Upper lobe of left lung (tissue), 6 donors: ENCODE measurements at regions not wholly inside any gene's neighbourhood (a gene's known extent, or its start where the extent isn't known, plus 50 kb on each side); places are given as distances from the start of the nearest gene placed in this dataset.

ENCODE experiments used
- ATAC-seq, 2 donors: fragments of 200-7000 bp; cut with Tn5 transposase; one replicate each; pipeline ENCODE4 v1.9.1; 2022; ENCODE audit warnings: mild to moderate bottlenecking in 2 of 2, moderate library complexity in 2 of 2; ENCODE audit not compliant: low FRiP score in 2 of 2
- DNase-seq, 2 donors: peaks; one replicate each; pipeline ENCODE4 v3.0.0-alpha.2; 2019 to 2020
- H3K27ac ChIP-seq, 4 donors: fragments of 200-600 bp; sonication (generic); one replicate each; pipeline ENCODE4 v1.5.1; 2016 to 2019
- H3K27me3 ChIP-seq, 4 donors: fragments of 200-600 bp; sonication (generic); one replicate each; pipeline ENCODE4 v1.5.1; 2017 to 2019
- H3K36me3 ChIP-seq, 4 donors: fragments of 200-600 bp; sonication (generic); one replicate each; pipeline ENCODE4 v1.5.1; 2016 to 2019
- H3K4me1 ChIP-seq, 4 donors: fragments of 200-600 bp; sonication (generic); one replicate each; pipeline ENCODE4 v1.5.1; 2018 to 2019
- H3K4me3 ChIP-seq, 4 donors: fragments of 200-600 bp; sonication (generic); one replicate each; pipeline ENCODE4 v1.5.1; 2017 to 2019; ENCODE audit warnings: mild to moderate bottlenecking in 2 of 4, moderate library complexity in 1 of 4
- H3K9me3 ChIP-seq, 4 donors: fragments of 200-600 bp; sonication (generic); one replicate each; pipeline ENCODE4 v1.5.1; 2018 to 2019
- CTCF ChIP-seq, 6 experiments: fragments of 450-650 bp in 4 of 6; fragments of 200-600 bp in 2 of 6; sonication (generic) in 2 of 6; IDR thresholded peaks; one replicate each; pipeline ENCODE4 v1.5.1; 2016 to 2019; ENCODE audit warnings: antibody characterized with exemption in 6 of 6
- EP300 ChIP-seq, 4 donors: sonication (generic); formaldehyde crosslinking; IDR thresholded peaks; one replicate each; pipeline ENCODE4 v1.5.1; 2017; ENCODE audit warnings: antibody characterized with exemption in 4 of 4, control low read depth in 2 of 4
- POLR2A ChIP-seq, 4 donors: fragments of 450-650 bp; IDR thresholded peaks; one replicate each; pipeline ENCODE4 v1.5.1; 2016 to 2017; ENCODE audit warnings: antibody characterized with exemption in 4 of 4, mild to moderate bottlenecking in 2 of 4
- POLR2AphosphoS5 ChIP-seq, 2 donors: sonication (generic); formaldehyde crosslinking; IDR thresholded peaks; one replicate each; pipeline ENCODE4 v1.5.1; 2017; ENCODE audit warnings: antibody characterized with exemption in 2 of 2
- WGBS, 2 donors: methylation state at CpG; one replicate each; pipeline ENCODE4 v1.1.5; 2017 to 2018; 5-methylcytosine and 5-hydroxymethylcytosine counted together
- donor health status: DM: no; HTN: no; CAD: no; lungs with moderate emphysema.
- donor health status: DM: no; HTN: yes; CAD: no; lungs with severe emphysema.

- DNase-seq: no peak
- Histone ChIP-seq H3K4me1 (no peaks in the 10 kb centered on the region), H3K36me3 (no peaks in the 10 kb centered on the region), H3K4me3 (no peak overlapping the region), H3K9me3 (no peaks in the 10 kb centered on the region), H3K27me3 (no peaks in the 10 kb centered on the region), H3K27ac (no peak overlapping the region)
- no peak for ATAC-seq
- TF ChIP-seq POLR2A (IDR thresholded peaks at IDR 0.05) (no peak), CTCF (IDR thresholded peaks at IDR 0.05) (no peak), EP300 (IDR thresholded peaks at IDR 0.05) (no peak)
- 58 to 63% methylated on average over 3 of the region's 3 CpGs for WGBS, 2 donors
Measured at GRCh38 chr4:38237139-38237538, 276.9 kb downstream of the PTTG2 start.

- 89 to 92% methylated on average over 2 of the region's 2 CpGs for WGBS, 2 donors
- Histone ChIP-seq H3K27me3 (no peaks in the 10 kb centered on the region), H3K4me3 (no peak overlapping the region), H3K27ac (no peak overlapping the region), H3K9me3 (no peaks in the 10 kb centered on the region), H3K36me3 (no peaks in the 10 kb centered on the region), H3K4me1 (peaks cover 3 to 8% (median 6%) of the 10 kb centered on the region in 4 donors)
- TF ChIP-seq POLR2AphosphoS5 (IDR thresholded peaks at IDR 0.05) (no peak), POLR2A (IDR thresholded peaks at IDR 0.05) (no peak), CTCF (IDR thresholded peaks at IDR 0.05) (no peak), EP300 (IDR thresholded peaks at IDR 0.05) (no peak)
- ATAC-seq (no peak), DNase-seq (no peak)
Measured at GRCh38 chr4:38241541-38241940, 281.3 kb downstream of the PTTG2 start.

- DNase-seq: no peak
- H3K4me3 ChIP-seq: no peak overlapping the region
- H3K36me3 ChIP-seq: no peaks in the 10 kb centered on the region
- H3K27ac ChIP-seq: no peak overlapping the region
- TF ChIP-seq POLR2AphosphoS5 (IDR thresholded peaks at IDR 0.05) (no peak), POLR2A (IDR thresholded peaks at IDR 0.05) (no peak), EP300 (IDR thresholded peaks at IDR 0.05) (no peak), CTCF (IDR thresholded peaks at IDR 0.05) (no peak)
- 97% methylated on average over 4 of the region's 4 CpGs for WGBS, 2 donors
- H3K27me3 ChIP-seq: no peaks in the 10 kb centered on the region
- no peaks in the 10 kb centered on the region for H3K9me3 ChIP-seq
- H3K4me1 ChIP-seq: peaks cover 3 to 8% (median 6%) of the 10 kb centered on the region in 4 donors
- no peak for ATAC-seq
Measured at GRCh38 chr4:38242101-38242500, 281.9 kb downstream of the PTTG2 start.

- DNase-seq (no peak), ATAC-seq (peak in 1 of 2 donors; percentile 15)
- Histone ChIP-seq H3K27ac (no peak overlapping the region), H3K4me3 (no peak overlapping the region), H3K4me1 (peaks cover 3 to 8% (median 6%) of the 10 kb centered on the region in 4 donors), H3K27me3 (no peaks in the 10 kb centered on the region), H3K9me3 (no peaks in the 10 kb centered on the region), H3K36me3 (no peaks in the 10 kb centered on the region)
- TF ChIP-seq POLR2A (IDR thresholded peaks at IDR 0.05) (no peak), EP300 (IDR thresholded peaks at IDR 0.05) (no peak), POLR2AphosphoS5 (IDR thresholded peaks at IDR 0.05) (no peak), CTCF (IDR thresholded peaks at IDR 0.05) (no peak)
- WGBS, 2 donors: 51 to 53% methylated on average over 4 of the region's 4 CpGs
Measured at GRCh38 chr4:38242822-38243387, 282.7 kb downstream of the PTTG2 start.

GRCh38 chr4:38243388-38244053, 283.3 kb downstream of the PTTG2 start:
- no peaks in the 10 kb centered on the region for H3K9me3 ChIP-seq
- ATAC-seq (peak in 1 of 2 donors; percentile 50), DNase-seq (peak in 1 of 2 donors; percentile 54)
- no peaks in the 10 kb centered on the region for H3K27me3 ChIP-seq
- peaks cover 3 to 8% (median 6%) of the 10 kb centered on the region in 4 donors for H3K4me1 ChIP-seq
- TF ChIP-seq POLR2AphosphoS5 (IDR thresholded peaks at IDR 0.05) (no peak), EP300 (IDR thresholded peaks at IDR 0.05) (no peak), POLR2A (IDR thresholded peaks at IDR 0.05) (no peak), CTCF (IDR thresholded peaks at IDR 0.05) (no peak)
- no peaks in the 10 kb centered on the region for H3K36me3 ChIP-seq
- no peak overlapping the region for H3K27ac ChIP-seq
- no peak overlapping the region for H3K4me3 ChIP-seq
- WGBS, 2 donors: 58% methylated on average over 6 of the region's 6 CpGs
